ENCODE measurements at regions not wholly inside any gene's neighbourhood (a gene's known extent, or its start where the extent isn't known, plus 50 kb on each side); places are given as distances from the start of the nearest gene placed in this dataset.
"Not testable (repeated sequence)": the region's sequence is repeated elsewhere in the genome, so short reads cannot be mapped to it uniquely, and the experiment has no call there.

DNA sequence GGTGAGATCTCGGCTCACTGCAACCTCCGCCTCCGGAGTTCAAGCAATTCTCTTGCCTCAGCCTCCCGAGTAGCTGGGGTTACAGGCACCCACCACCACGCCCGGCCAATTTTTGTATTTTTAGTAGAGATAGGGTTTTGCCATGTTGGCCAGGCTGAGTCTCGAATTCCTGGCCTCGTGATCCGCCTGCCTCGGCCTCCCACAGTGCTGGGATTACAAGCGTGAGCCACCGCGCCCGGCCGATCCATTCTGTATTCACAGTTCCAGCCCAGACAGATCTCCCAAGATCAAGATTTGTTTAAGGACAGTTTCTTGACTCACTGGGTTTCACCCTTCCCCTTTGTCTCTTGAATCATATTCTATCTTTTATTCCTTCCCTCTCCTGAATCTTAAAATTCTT, 313.8 kb downstream of the PDCD6IP start:
- TF ChIP-seq POLR2A, TAF1, POLR2AphosphoS5 (IDR thresholded peaks at IDR 0.05; ENCODE audit: low read depth, low read length): not testable (repeated sequence)
